Thyroid gland (tissue), 4 donors: ENCODE measurements at regions not wholly inside any gene's neighbourhood (a gene's known extent, or its start where the extent isn't known, plus 50 kb on each side); places are given as distances from the start of the nearest gene placed in this dataset.

Source experiments
- CTCF ChIP-seq, 6 experiments: fragments of 200-600 bp in 3 of 6; fragments of 450-650 bp in 3 of 6; sonication (generic) in 3 of 6; IDR thresholded peaks; one replicate each; pipeline ENCODE4 v1.5.1; 2016 to 2019; ENCODE audit warnings: antibody characterized with exemption in 6 of 6, mild to moderate bottlenecking in 2 of 6, inconsistent platforms in 1 of 6, moderate library complexity in 1 of 6
- POLR2A ChIP-seq, 2 donors: fragments of 450-650 bp; IDR thresholded peaks; one replicate each; pipeline ENCODE4 v1.6.1; 2017; ENCODE audit warnings: antibody characterized with exemption in 2 of 2, mild to moderate bottlenecking in 2 of 2, moderate library complexity in 1 of 2

GRCh38 chr2:176851889-176852483 is 360.6 kb upstream of the HNRNPA3 start:
- no peak for TF ChIP-seq CTCF (IDR thresholded peaks at IDR 0.05)
- TF ChIP-seq POLR2A (IDR thresholded peaks at IDR 0.05): no peak
